Eye (tissue), 1 donor: ENCODE measurements at regions not wholly inside any gene's neighbourhood (a gene's known extent, or its start where the extent isn't known, plus 50 kb on each side); places are given as distances from the start of the nearest gene placed in this dataset.
A peak's percentile ranks its signal among the peaks of the same experiment; 100 is the strongest.
"Not testable (repeated sequence)": the region's sequence is repeated elsewhere in the genome, so short reads cannot be mapped to it uniquely, and the experiment has no call there.

Source experiments
- DNase-seq: peaks from one replicate; pipeline ENCODE4 v3.0.0-alpha.2; 2015

GRCh38 chr10:124176349-124177179 is 83.2 kb upstream of the CHST15 start:
- no peak for DNase-seq

GRCh38 chr10:124175701-124176348 is 82.4 kb upstream of the CHST15 start:
- no peak for DNase-seq

- DNase-seq: no peak
These were observed 81.6 kb upstream of the CHST15 start for GRCh38 chr10:124174673-124175645.

- no peak for DNase-seq
These were observed 80.7 kb upstream of the CHST15 start for GRCh38 chr10:124174071-124174566.

GRCh38 chr10:124173298-124173900 is 80.0 kb upstream of the CHST15 start:
- DNase-seq: no peak

- DNase-seq: peak; percentile 69
These were observed 79.0 kb upstream of the CHST15 start for GRCh38 chr10:124172181-124172916.

- DNase-seq: no peak
These were observed 78.2 kb upstream of the CHST15 start for GRCh38 chr10:124171561-124171960.

GRCh38 chr10:124170631-124171030 is 77.2 kb upstream of the CHST15 start:
- DNase-seq: no peak

GRCh38 chr10:124168991-124169802 is 75.8 kb upstream of the CHST15 start:
- DNase-seq: no peak

GRCh38 chr10:124168581-124168980 is 75.2 kb upstream of the CHST15 start:
- no peak for DNase-seq

- DNase-seq: not testable (repeated sequence)
These were observed 74.5 kb upstream of the CHST15 start for GRCh38 chr10:124167925-124168324.

- no peak for DNase-seq
These were observed 73.2 kb upstream of the CHST15 start for GRCh38 chr10:124166431-124167125.

- DNase-seq: no peak
These were observed 72.4 kb upstream of the CHST15 start for GRCh38 chr10:124165827-124166226.

GRCh38 chr10:124165311-124165710 is 71.9 kb upstream of the CHST15 start:
- DNase-seq: no peak

- no peak for DNase-seq
These were observed 70.9 kb upstream of the CHST15 start for GRCh38 chr10:124164264-124164663.

GRCh38 chr10:124162774-124163354 is 69.5 kb upstream of the CHST15 start:
- DNase-seq: no peak

GRCh38 chr10:124162136-124162535 is 68.7 kb upstream of the CHST15 start:
- DNase-seq: no peak

GRCh38 chr10:124161601-124162000 is 68.2 kb upstream of the CHST15 start:
- no peak for DNase-seq

GRCh38 chr10:124160943-124161582 is 67.7 kb upstream of the CHST15 start:
- DNase-seq: no peak
